Hematopoietic multipotent progenitor cell treated with erythropoietin and hydrocortisone succinate and interleukin-3 and kit ligand, for 8 days (in vitro differentiated cells): ENCODE measurements at regions not wholly inside any gene's neighbourhood (a gene's known extent, or its start where the extent isn't known, plus 50 kb on each side); places are given as distances from the start of the nearest gene placed in this dataset.
"Not testable (repeated sequence)": the region's sequence is repeated elsewhere in the genome, so short reads cannot be mapped to it uniquely, and the experiment has no call there.

Experiments
- DNase-seq: peaks from one replicate; pipeline ENCODE4 v3.0.0-alpha.2; 2015

- DNase-seq, result no peak
Observed at GRCh38 chr20:6410721-6411120, 287.9 kb upstream of the FERMT1 start.

GRCh38 chr20:6407163-6407562, 284.3 kb upstream of the FERMT1 start:
- no peak for DNase-seq

GRCh38 chr20:6401893-6402557, 279.2 kb upstream of the FERMT1 start:
- DNase-seq, result no peak

- DNase-seq, result no peak
Observed at GRCh38 chr20:6397115-6397514, 274.3 kb upstream of the FERMT1 start.

- DNase-seq, result no peak
Observed at GRCh38 chr20:6395695-6396094, 272.9 kb upstream of the FERMT1 start.

DNA sequence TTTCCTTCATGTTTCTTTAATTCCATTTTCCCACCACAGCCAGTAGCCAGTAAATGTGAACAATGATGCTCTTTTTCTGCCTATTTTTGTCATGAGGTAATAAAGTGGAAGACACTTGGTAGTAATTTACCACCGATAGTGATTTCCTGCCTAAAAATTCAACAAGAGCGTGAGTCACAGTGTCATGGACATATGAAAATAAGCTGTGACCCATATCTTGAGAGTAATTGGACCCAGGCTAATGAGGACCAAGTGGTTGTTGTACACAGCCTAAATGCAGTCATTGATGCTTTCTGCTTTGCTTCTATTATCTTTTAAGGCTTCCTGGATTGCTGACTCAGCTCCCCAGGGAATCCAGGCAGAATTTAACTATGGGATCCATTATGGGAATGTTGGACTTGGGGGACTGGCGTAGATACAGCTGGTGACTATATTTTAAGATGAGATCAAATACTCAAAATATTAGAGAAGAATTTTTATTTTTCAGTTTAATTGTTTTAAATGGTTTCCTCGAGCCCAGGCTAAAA, 265.9 kb upstream of the FERMT1 start:
- no peak for DNase-seq

DNA sequence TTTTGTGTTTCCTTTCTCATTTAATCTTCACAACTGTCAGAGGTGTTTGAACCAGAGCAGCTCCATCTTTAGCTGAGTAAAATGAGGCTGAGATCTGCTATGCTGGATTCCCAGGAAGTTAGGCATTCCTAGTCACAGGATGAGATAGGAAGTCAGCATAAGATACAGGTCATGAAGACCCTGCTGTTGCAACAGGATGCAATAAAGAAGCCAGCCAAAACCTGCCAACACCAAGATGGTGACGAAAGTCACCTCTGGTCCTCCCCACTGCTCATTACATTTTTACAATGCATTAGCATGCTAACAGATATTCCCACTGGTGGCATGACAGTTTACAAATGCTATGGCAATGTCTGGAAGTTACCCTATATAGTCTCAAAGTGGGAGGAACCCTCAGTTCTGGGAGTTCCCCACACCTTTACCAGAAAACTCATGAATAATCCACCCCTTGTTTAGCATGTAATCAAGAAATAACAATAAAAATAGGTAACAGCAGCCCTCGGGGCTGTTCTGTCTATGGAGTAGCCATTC, 262.2 kb upstream of the FERMT1 start:
- no peak for DNase-seq

DNA sequence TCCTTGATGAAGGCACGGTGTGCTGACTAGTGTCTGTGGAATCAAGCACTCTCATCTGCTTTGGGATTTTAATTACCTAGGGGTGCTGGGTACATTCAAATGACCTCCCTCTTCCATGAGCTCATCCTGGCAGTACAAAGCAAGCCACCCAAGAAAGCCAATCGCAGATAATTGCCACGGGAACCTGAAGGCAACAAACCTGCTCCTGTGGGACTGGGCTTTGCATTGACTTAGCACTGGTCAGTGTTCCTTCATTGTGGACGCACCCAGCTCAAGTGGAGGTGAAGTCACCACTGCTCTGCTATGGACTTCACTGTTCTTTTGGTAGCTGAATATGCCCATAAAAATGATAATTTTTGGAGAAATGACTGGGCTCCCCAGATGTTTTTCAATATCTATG, 261.6 kb upstream of the FERMT1 start:
- no peak for DNase-seq

DNA sequence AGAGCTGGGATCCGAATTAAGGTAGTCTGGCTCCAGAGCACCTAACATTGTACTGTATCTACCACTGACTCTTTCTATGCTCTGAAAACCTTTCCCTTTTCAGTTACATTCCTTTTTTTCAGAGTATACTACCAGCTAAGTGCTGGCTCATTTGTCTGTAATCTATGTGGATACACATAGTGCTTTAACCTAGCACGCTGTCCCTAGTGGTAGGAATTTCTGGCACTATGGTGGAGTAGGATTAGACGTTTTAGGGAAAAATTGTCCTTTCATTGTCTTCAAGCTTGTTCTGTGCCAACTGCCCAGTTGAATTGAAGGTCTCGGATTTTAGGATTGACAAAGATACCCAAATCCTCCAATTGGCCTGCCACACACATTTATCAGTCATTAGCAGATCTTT, 259.1 kb upstream of the FERMT1 start:
- DNase-seq, result no peak

- DNase-seq, result no peak
Observed at GRCh38 chr20:6362245-6362644, 239.4 kb upstream of the FERMT1 start.

- no peak for DNase-seq
Observed at GRCh38 chr20:6360766-6361165, 237.9 kb upstream of the FERMT1 start.

GRCh38 chr20:6355754-6356451, 233.1 kb upstream of the FERMT1 start:
- DNase-seq, result no peak

DNA sequence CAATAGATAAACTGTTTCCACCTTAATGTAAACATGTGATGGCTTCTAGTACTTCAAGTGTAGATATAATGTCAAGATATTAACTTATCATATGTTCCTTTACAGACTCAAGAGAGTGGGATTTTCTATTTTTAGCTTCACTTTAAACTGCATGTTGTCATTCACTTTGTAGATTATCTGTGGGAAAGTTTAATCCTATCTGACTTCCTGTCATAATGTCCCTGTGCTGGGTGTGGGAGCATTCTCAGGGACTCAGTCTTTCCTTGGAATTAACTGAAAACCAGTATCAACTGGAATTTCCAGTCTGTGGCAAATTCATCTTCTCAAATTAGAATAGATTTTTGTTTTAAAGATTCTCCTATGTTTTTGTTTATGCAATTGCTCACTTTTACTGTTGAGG, 226.1 kb upstream of the FERMT1 start:
- no peak for DNase-seq

DNA sequence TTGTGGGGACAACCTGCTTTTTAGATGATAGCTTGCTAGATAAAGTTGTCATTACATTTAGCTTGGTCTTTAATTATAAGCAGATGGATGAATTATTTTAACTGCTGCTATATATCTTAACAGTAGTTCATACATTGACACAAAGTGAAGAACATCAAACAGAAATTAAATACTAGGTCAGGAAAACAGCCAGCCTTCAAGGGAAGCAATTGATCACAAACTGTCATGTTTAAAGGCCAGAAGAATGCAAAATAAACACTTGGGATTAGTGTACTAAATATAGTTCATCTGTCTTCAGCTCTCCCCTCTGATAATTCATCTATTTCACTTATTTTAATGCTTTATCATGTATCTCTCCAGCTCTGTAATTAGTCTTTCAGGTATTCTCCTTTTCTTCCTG, 225.1 kb upstream of the FERMT1 start:
- no peak for DNase-seq

GRCh38 chr20:6341491-6341890, 218.7 kb upstream of the FERMT1 start:
- DNase-seq, result no peak

GRCh38 chr20:6339176-6339575, 216.3 kb upstream of the FERMT1 start:
- no peak for DNase-seq

GRCh38 chr20:6333110-6333509, 210.3 kb upstream of the FERMT1 start:
- no peak for DNase-seq

- DNase-seq, result not testable (repeated sequence)
Observed at GRCh38 chr20:6321235-6321634, 198.4 kb upstream of the FERMT1 start.

DNA sequence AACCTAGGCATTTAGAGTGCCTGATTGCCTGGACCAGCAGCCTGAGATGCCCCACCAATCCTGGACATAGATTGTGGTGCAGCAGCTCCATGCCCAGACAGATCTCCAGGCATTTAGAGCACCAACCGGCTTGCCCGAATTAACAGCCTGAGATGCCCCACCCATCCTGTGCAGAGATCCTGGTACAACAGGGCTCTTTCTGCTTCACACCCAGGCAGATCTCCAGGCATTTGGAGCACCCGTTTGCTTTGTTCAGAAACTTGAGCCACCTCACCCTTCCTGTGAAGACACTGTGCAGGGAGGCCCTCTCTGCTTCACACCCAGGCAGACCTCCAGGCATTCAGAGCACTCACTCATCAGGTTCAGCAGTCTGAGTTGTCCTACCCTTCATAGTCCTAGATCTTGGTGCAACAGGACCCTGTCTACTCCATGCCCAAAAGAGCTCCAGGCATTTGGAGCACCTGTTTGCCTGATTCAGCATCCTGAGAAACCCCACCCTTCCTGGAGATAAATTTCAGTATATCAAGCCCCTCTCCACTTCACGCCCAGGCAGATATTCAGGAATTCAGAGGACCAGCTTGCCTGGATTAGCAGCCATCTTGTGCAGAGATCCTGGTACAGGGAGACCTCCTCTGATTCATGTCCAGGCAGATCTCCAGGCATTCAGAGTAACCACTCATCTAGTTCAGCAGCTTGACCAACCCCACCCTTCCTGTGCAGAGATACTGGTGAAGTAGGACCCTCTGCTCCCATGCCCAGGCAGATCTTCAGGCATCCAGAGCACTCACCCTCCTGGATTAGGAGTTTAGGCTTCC, 189.2 kb upstream of the FERMT1 start:
- DNase-seq, result no peak

GRCh38 chr20:6311097-6311496, 188.3 kb upstream of the FERMT1 start:
- DNase-seq, result no peak

- DNase-seq, result no peak
Observed at GRCh38 chr20:6305536-6305935, 182.7 kb upstream of the FERMT1 start.

GRCh38 chr20:6302041-6302440, 179.2 kb upstream of the FERMT1 start:
- DNase-seq, result no peak

DNA sequence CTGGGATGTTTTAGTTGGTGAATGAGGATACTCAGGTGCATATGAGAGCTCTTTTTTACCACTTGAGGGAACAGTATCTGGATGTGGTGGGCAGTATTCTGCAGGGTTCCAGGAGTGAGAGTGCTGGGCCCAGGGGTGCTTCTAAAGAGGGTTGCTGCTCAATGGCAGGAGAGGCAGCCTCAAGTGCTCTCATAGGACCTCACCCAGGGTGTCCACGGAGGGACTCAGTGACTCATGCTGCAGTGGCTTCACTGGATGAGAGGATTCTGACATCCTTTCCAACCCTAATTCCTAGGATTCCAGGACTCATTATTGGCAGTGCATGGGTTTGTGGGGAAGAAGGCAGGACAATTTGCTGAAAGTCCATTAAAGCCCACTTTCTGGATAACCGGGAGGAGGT, 176.6 kb upstream of the FERMT1 start:
- no peak for DNase-seq

- no peak for DNase-seq
Observed at GRCh38 chr20:6298049-6298448, 175.2 kb upstream of the FERMT1 start.
